ENCODE measurements at regions not wholly inside any gene's neighbourhood (a gene's known extent, or its start where the extent isn't known, plus 50 kb on each side); places are given as distances from the start of the nearest gene placed in this dataset.

DNA sequence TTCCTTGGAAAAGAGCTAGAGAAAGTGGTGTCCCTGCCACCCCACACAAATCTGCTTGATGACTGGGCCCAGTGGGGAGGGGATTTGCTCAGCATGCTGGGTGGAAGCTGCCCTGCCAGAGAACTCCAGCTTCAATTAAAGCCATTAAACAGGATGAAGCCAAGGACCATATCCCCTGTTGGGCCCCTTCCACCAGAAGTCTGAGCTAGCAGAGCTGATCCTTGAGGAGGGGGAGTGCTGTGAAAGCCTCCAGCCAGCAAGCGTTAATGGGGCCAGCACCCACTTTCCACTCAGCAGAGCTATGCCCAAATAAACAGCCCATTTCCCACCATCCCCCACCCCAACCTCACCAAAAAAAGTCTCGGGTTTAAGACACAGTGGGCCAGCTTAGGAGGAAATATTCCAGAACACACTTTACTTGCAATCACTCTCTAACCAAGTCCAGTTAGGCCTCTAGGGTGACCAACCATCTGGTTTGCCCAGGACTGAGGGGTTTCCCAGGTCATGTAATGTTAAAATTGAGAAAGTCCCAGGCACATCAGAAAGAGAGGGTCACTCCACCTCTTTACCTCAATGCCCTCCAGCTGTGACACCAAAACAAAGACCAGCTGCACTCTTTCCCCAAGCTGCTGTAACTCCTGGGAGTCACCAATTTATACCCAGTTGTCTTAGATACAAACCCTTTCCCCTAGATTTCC is 132.3 kb downstream of the FOXI3 start:
- Histone ChIP-seq H2AFZ (ENCODE audit: low read depth, low read length, severe bottlenecking) (no peak overlapping the region), H3K9ac (ENCODE audit: low read length) (no peak overlapping the region), H3K9me3 (ENCODE audit: insufficient read depth, low read length) (no peaks in the 10 kb centered on the region), H3K79me2 (ENCODE audit: insufficient read depth, low read length) (no peaks in the 10 kb centered on the region), H3K4me3 (ENCODE audit: insufficient read depth, low read length, poor library complexity, severe bottlenecking) (no peak overlapping the region), H4K20me1 (ENCODE audit: low read depth, low read length) (no peaks in the 10 kb centered on the region), H3K36me3 (ENCODE audit: low read length) (no peaks in the 10 kb centered on the region), H3F3A (ENCODE audit: insufficient read depth) (no peaks in the 10 kb centered on the region), H3K27me3 (ENCODE audit: low read length) (no peaks in the 10 kb centered on the region), H3K4me2 (ENCODE audit: low read depth, low read length, poor library complexity, severe bottlenecking) (no peak overlapping the region), H3K27ac (ENCODE audit: low read depth, low read length) (no peak overlapping the region), H3K9me2 (replicated peaks; ENCODE audit: insufficient read depth, low read length) (no peaks in the 10 kb centered on the region)
- no peak for TF ChIP-seq EZH2phosphoT487 (conservative IDR thresholded peaks at IDR 0.05; ENCODE audit: low read length)
- TF ChIP-seq, protein P1, sequence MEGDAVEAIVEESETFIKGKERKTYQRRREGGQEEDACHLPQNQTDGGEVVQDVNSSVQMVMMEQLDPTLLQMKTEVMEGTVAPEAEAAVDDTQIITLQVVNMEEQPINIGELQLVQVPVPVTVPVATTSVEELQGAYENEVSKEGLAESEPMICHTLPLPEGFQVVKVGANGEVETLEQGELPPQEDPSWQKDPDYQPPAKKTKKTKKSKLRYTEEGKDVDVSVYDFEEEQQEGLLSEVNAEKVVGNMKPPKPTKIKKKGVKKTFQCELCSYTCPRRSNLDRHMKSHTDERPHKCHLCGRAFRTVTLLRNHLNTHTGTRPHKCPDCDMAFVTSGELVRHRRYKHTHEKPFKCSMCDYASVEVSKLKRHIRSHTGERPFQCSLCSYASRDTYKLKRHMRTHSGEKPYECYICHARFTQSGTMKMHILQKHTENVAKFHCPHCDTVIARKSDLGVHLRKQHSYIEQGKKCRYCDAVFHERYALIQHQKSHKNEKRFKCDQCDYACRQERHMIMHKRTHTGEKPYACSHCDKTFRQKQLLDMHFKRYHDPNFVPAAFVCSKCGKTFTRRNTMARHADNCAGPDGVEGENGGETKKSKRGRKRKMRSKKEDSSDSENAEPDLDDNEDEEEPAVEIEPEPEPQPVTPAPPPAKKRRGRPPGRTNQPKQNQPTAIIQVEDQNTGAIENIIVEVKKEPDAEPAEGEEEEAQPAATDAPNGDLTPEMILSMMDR (IDR thresholded peaks at IDR 0.05; ENCODE audit: insufficient read depth, low read length, poor library complexity, severe bottlenecking): no peak

- H3K9me2 ChIP-seq (replicated peaks; ENCODE audit: insufficient read depth, low read length): no peaks in the 10 kb centered on the region
- H3F3A ChIP-seq (ENCODE audit: insufficient read depth): no peaks in the 10 kb centered on the region
- no peaks in the 10 kb centered on the region for H3K79me2 ChIP-seq (ENCODE audit: insufficient read depth, low read length)
- no peak overlapping the region for H3K27ac ChIP-seq (ENCODE audit: low read depth, low read length)
- H3K4me3 ChIP-seq (ENCODE audit: insufficient read depth, low read length, poor library complexity, severe bottlenecking): no peak overlapping the region
- no peaks in the 10 kb centered on the region for H3K9me3 ChIP-seq (ENCODE audit: insufficient read depth, low read length)
- no peaks in the 10 kb centered on the region for H3K27me3 ChIP-seq (ENCODE audit: low read length)
- H4K20me1 ChIP-seq (ENCODE audit: low read depth, low read length): no peaks in the 10 kb centered on the region
- H3K36me3 ChIP-seq (ENCODE audit: low read length): no peaks in the 10 kb centered on the region
- H3K4me2 ChIP-seq (ENCODE audit: low read depth, low read length, poor library complexity, severe bottlenecking): no peak overlapping the region
- no peak for TF ChIP-seq EZH2phosphoT487 (conservative IDR thresholded peaks at IDR 0.05; ENCODE audit: low read length)
- no peak overlapping the region for H2AFZ ChIP-seq (ENCODE audit: low read depth, low read length, severe bottlenecking)
- no peak overlapping the region for H3K9ac ChIP-seq (ENCODE audit: low read length)
Observed at GRCh38 chr2:88318956-88319330, 133.6 kb downstream of the FOXI3 start.

DNA sequence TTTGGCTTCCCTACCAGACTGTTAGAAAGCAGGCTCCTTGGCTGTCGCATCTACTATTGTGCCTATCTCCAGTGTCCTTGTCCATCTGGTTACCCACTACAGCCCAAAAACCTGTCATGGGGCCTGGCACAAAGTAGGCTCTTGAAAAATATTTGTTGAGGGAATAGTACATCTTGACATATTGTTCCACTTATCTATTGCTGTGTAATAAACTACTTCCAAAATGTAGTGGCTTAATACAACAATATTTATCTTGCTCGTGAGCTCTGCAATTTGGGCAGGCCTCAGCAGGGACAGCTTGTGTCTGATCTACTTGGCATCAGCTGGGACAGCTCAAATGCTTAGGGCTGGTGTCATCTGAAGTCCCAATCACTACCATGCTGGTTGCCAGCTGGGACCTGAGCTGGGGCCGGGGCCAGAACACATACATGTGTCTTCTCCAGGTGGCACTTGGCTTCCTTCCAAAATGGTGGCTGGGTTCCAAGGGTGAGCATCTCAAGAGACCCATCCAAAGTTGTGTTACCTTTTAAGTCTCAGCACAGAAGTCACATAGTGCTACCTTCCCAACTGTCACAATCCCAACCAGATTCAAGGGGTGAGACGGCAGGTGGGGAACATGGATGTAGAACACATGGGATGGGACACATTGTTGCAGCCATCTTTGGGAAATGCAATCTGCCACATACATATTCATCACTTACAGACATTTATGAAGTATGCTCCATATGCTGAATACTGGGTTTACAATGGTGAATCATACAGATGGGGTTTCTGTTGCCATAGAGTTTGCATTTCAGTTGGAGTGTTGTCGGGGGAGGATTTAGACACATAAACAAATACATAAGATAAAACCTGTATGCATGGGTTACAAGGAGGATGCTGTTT is 134.2 kb downstream of the FOXI3 start:
- H3K79me2 ChIP-seq (ENCODE audit: insufficient read depth, low read length): no peaks in the 10 kb centered on the region
- H3K27me3 ChIP-seq (ENCODE audit: low read length): no peaks in the 10 kb centered on the region
- no peaks in the 10 kb centered on the region for H3F3A ChIP-seq (ENCODE audit: insufficient read depth)
- H3K9me3 ChIP-seq (ENCODE audit: insufficient read depth, low read length): no peaks in the 10 kb centered on the region
- TF ChIP-seq, protein P1 (IDR thresholded peaks at IDR 0.05; ENCODE audit: insufficient read depth, low read length, poor library complexity, severe bottlenecking): no peak
- no peak for TF ChIP-seq EZH2phosphoT487 (conservative IDR thresholded peaks at IDR 0.05; ENCODE audit: low read length)
- H3K9me2 ChIP-seq (replicated peaks; ENCODE audit: insufficient read depth, low read length): no peaks in the 10 kb centered on the region
- H3K27ac ChIP-seq (ENCODE audit: low read depth, low read length): no peak overlapping the region
- H4K20me1 ChIP-seq (ENCODE audit: low read depth, low read length): no peaks in the 10 kb centered on the region
- H3K9ac ChIP-seq (ENCODE audit: low read length): no peak overlapping the region
- no peak overlapping the region for H3K4me3 ChIP-seq (ENCODE audit: insufficient read depth, low read length, poor library complexity, severe bottlenecking)
- H3K36me3 ChIP-seq (ENCODE audit: low read length): no peaks in the 10 kb centered on the region
- no peak overlapping the region for H3K4me2 ChIP-seq (ENCODE audit: low read depth, low read length, poor library complexity, severe bottlenecking)
- no peak overlapping the region for H2AFZ ChIP-seq (ENCODE audit: low read depth, low read length, severe bottlenecking)

- Histone ChIP-seq H3K4me3 (ENCODE audit: insufficient read depth, low read length, poor library complexity, severe bottlenecking) (no peak overlapping the region), H3K4me2 (ENCODE audit: low read depth, low read length, poor library complexity, severe bottlenecking) (no peak overlapping the region), H4K20me1 (ENCODE audit: low read depth, low read length) (no peaks in the 10 kb centered on the region), H3K27me3 (ENCODE audit: low read length) (no peaks in the 10 kb centered on the region), H3K79me2 (ENCODE audit: insufficient read depth, low read length) (no peaks in the 10 kb centered on the region), H3K9ac (ENCODE audit: low read length) (no peak overlapping the region), H3K36me3 (ENCODE audit: low read length) (no peaks in the 10 kb centered on the region), H3K27ac (ENCODE audit: low read depth, low read length) (no peak overlapping the region), H3F3A (ENCODE audit: insufficient read depth) (no peaks in the 10 kb centered on the region), H3K9me3 (ENCODE audit: insufficient read depth, low read length) (no peaks in the 10 kb centered on the region), H2AFZ (ENCODE audit: low read depth, low read length, severe bottlenecking) (no peak overlapping the region), H3K9me2 (replicated peaks; ENCODE audit: insufficient read depth, low read length) (no peaks in the 10 kb centered on the region)
- TF ChIP-seq, protein P1 (IDR thresholded peaks at IDR 0.05; ENCODE audit: insufficient read depth, low read length, poor library complexity, severe bottlenecking): no peak
- TF ChIP-seq EZH2phosphoT487 (conservative IDR thresholded peaks at IDR 0.05; ENCODE audit: low read length): no peak
Observed at GRCh38 chr2:88310787-88311186, 140.6 kb downstream of the THNSL2 start.

Data from SU-DHL-6 (cell line).